H1 (cell line): ENCODE measurements at regions not wholly inside any gene's neighbourhood (a gene's known extent, or its start where the extent isn't known, plus 50 kb on each side); places are given as distances from the start of the nearest gene placed in this dataset.

Experiments
- CTCF ChIA-PET: fragments of 300-600 bp; sonication (Branson Sonifier 250); formaldehyde crosslinking; loops from one replicate; lab custom pipeline; 2021; ENCODE audit not compliant: partially characterized antibody; lab: Charles Lee
- POLR2A ChIA-PET: fragments of 300-600 bp; sonication (Branson Sonifier 250); formaldehyde crosslinking; loops from one replicate; lab custom pipeline; 2021; ENCODE audit warnings: inconsistent platforms; ENCODE audit not compliant: partially characterized antibody; lab: Charles Lee
- DNase-seq, 2 experiments: peaks; one replicate each; pipeline versions ENCODE4 v3.0.0 to v3.0.0-alpha.2; 2010 to 2022; ENCODE audit warnings: low spot score in 2 of 2, low read depth in 1 of 2, mixed read lengths in 1 of 2
- FAIRE-seq: peaks from 2 replicates; lab custom pipeline; 2011; peaks lifted over from hg19 to GRCh38; lab: Jason Lieb, UNC
- H2AFZ ChIP-seq: 2 replicates; pipeline ENCODE4 v1.8.1; 2012; ENCODE audit warnings: low read length, inconsistent platforms
- H2AK5ac ChIP-seq: 2 replicates; pipeline ENCODE4 v1.6.1; 2013; ENCODE audit warnings: low read depth, low read length
- H2BK120ac ChIP-seq: replicated peaks from 2 replicates; pipeline ENCODE3; 2013; ENCODE audit warnings: low read depth, low read length, inconsistent platforms
- H2BK12ac ChIP-seq: 2 replicates; pipeline ENCODE4 v1.6.1; 2013; ENCODE audit warnings: low read depth, low read length
- H2BK15ac ChIP-seq: 2 replicates; pipeline ENCODE4 v1.6.1; 2013; ENCODE audit warnings: low read length
- H2BK20ac ChIP-seq: 2 replicates; pipeline ENCODE4 v1.6.1; 2013; ENCODE audit warnings: low read length
- H2BK5ac ChIP-seq: 2 replicates; pipeline ENCODE4 v1.6.1; 2013; ENCODE audit warnings: low read depth, low read length
- H3K14ac ChIP-seq: 2 replicates; pipeline ENCODE4 v1.6.1; 2013; ENCODE audit warnings: inconsistent platforms; ENCODE audit not compliant: insufficient read length
- H3K18ac ChIP-seq: 2 replicates; pipeline ENCODE4 v1.6.1; 2013; ENCODE audit warnings: low read length; ENCODE audit errors: extremely low read depth
- H3K23ac ChIP-seq: 2 replicates; pipeline ENCODE4 v1.6.1; 2013; ENCODE audit warnings: inconsistent platforms; ENCODE audit not compliant: insufficient read length
- H3K23me2 ChIP-seq: 2 replicates; pipeline ENCODE4 v1.6.1; 2013; ENCODE audit warnings: low read depth, low read length
- H3K27ac ChIP-seq: 2 replicates; pipeline ENCODE4 v1.6.1; 2011; ENCODE audit warnings: low read depth, low read length, inconsistent platforms
- H3K27me3 ChIP-seq, 4 experiments: replicated peaks in 1 of 4; 1 replicate in 1 of 4; 2 replicates in 3 of 4; pipeline versions ENCODE4 v1.6.1 to v1.8.1; 2011 to 2013; ENCODE audit warnings: low read length in 3 of 4, mild to moderate bottlenecking in 3 of 4, inconsistent platforms in 2 of 4, mixed read lengths in 2 of 4, moderate library complexity in 1 of 4; ENCODE audit not compliant: control insufficient read depth in 3 of 4, insufficient read depth in 3 of 4; ENCODE audit errors: extremely low read depth in 1 of 4
- H3K36me3 ChIP-seq, 4 experiments: 2 replicates each; pipeline versions ENCODE4 v1.6.1 to v1.8.1; 2011 to 2013; ENCODE audit warnings: mild to moderate bottlenecking in 4 of 4, low read length in 3 of 4, moderate library complexity in 2 of 4, control low read depth in 1 of 4, inconsistent platforms in 1 of 4; ENCODE audit not compliant: insufficient read depth in 4 of 4, control insufficient read depth in 2 of 4
- H3K4ac ChIP-seq: replicated peaks from 2 replicates; pipeline ENCODE3; 2013; ENCODE audit warnings: low read length, low read depth, mixed read lengths, inconsistent platforms; ENCODE audit not compliant: insufficient read length
- H3K4me1 ChIP-seq, 4 experiments: replicated peaks in 1 of 4; 1 replicate in 1 of 4; 2 replicates in 3 of 4; pipeline versions ENCODE4 v1.6.1 to v1.8.1; 2011 to 2013; ENCODE audit warnings: low read length in 3 of 4, inconsistent platforms in 2 of 4, mixed read lengths in 1 of 4; ENCODE audit not compliant: insufficient read depth in 4 of 4, control insufficient read depth in 3 of 4
- H3K4me2 ChIP-seq, 2 experiments: 2 replicates each; pipeline versions ENCODE4 v1.6.1 to v1.8.1; 2011 to 2013; ENCODE audit warnings: low read depth in 2 of 2, low read length in 2 of 2, control low read depth in 1 of 2, inconsistent platforms in 1 of 2, mild to moderate bottlenecking in 1 of 2; ENCODE audit not compliant: insufficient read depth in 1 of 2
- H3K4me3 ChIP-seq, 4 experiments: fragments of 200-600, 300-600 bp in 1 of 4; sonication (generic), shearing (Covaris generic), sonication (Bioruptor Twin) in 1 of 4; 2 replicates each; pipeline versions ENCODE4 v1.5.1 to v1.8.1; 2011 to 2016; ENCODE audit warnings: low read length in 4 of 4, low read depth in 3 of 4, control low read depth in 2 of 4, inconsistent platforms in 2 of 4, mild to moderate bottlenecking in 2 of 4, mixed read lengths in 1 of 4, moderate library complexity in 1 of 4; ENCODE audit not compliant: insufficient read depth in 2 of 4; ENCODE audit errors: extremely low read depth in 1 of 4
- H3K56ac ChIP-seq: replicated peaks from 2 replicates; pipeline ENCODE3; 2013; ENCODE audit warnings: low read depth, mild to moderate bottlenecking, mixed read lengths, low read length, inconsistent platforms; ENCODE audit not compliant: insufficient read length
- H3K79me1 ChIP-seq: 2 replicates; pipeline ENCODE4 v1.6.1; 2013; ENCODE audit warnings: low read depth, low read length, control low read depth
- H3K79me2 ChIP-seq, 2 experiments: 2 replicates each; pipeline versions ENCODE4 v1.6.1 to v1.8.1; 2012 to 2013; ENCODE audit warnings: low read length in 2 of 2, mild to moderate bottlenecking in 2 of 2, inconsistent platforms in 1 of 2; ENCODE audit not compliant: insufficient read depth in 2 of 2, control insufficient read depth in 1 of 2
- H3K9ac ChIP-seq, 4 experiments: replicated peaks in 1 of 4; 1 replicate in 1 of 4; 2 replicates in 3 of 4; pipeline versions ENCODE4 v1.6.1 to v1.8.1; 2011 to 2013; ENCODE audit warnings: low read depth in 3 of 4, low read length in 3 of 4, control low read depth in 2 of 4, mild to moderate bottlenecking in 2 of 4, moderate library complexity in 2 of 4, inconsistent platforms in 1 of 4; ENCODE audit errors: extremely low read depth in 1 of 4
- H3K9me3 ChIP-seq, 2 experiments: 2 replicates each; pipeline versions ENCODE4 v1.6.1 to v1.8.1; 2012 to 2013; ENCODE audit warnings: mild to moderate bottlenecking in 2 of 2, moderate library complexity in 2 of 2, control low read depth in 1 of 2, inconsistent platforms in 1 of 2, low read depth in 1 of 2, low read length in 1 of 2, mixed read lengths in 1 of 2; ENCODE audit not compliant: insufficient read depth in 2 of 2
- H4K20me1 ChIP-seq, 2 experiments: replicated peaks in 1 of 2; 2 replicates each; pipeline versions ENCODE3 to v1.8.1; 2011 to 2013; ENCODE audit warnings: inconsistent platforms in 2 of 2, low read length in 2 of 2, mild to moderate bottlenecking in 1 of 2; ENCODE audit not compliant: insufficient read depth in 2 of 2, control insufficient read depth in 1 of 2
- H4K5ac ChIP-seq: 2 replicates; pipeline ENCODE4 v1.6.1; 2013; ENCODE audit warnings: low read length, low read depth, mixed read lengths, inconsistent platforms; ENCODE audit not compliant: insufficient read length
- H4K8ac ChIP-seq: 2 replicates; pipeline ENCODE4 v1.8.0; 2013; ENCODE audit warnings: mild to moderate bottlenecking, moderate library complexity, low read length, inconsistent platforms; ENCODE audit not compliant: insufficient read depth; ENCODE audit errors: extremely low read depth
- H4K91ac ChIP-seq: replicated peaks from 2 replicates; pipeline ENCODE3; 2013; ENCODE audit warnings: low read length, mixed read lengths, inconsistent platforms; ENCODE audit not compliant: insufficient read length
- KDM1A ChIP-seq: fragments of 200-600, 300-600 bp; sonication (generic); IDR thresholded peaks from 2 replicates; pipeline ENCODE4 v1.7.1; 2016; ENCODE audit warnings: mild to moderate bottlenecking, low read length, borderline replicate concordance
- MAFK ChIP-seq: IDR thresholded peaks from 2 replicates; pipeline ENCODE4 v1.6.1; 2012; ENCODE audit warnings: low read depth, mild to moderate bottlenecking, improper control_type of control experiment, low read length
- WGBS, 2 experiments: shearing (Covaris generic) in 1 of 2; methylation state at CpG; one replicate each; pipeline versions ENCODE4 v1.1.6 to v1.1.7; 2013 to 2015; ENCODE audit warnings: low lambda C conversion rate in 2 of 2, mixed read lengths in 2 of 2, inconsistent platforms in 1 of 2, low coverage in 1 of 2, missing lambda C conversion rate in 1 of 2; ENCODE audit not compliant: insufficient replicate concordance in 2 of 2, insufficient coverage in 1 of 2, insufficient read length in 1 of 2; ENCODE audit errors: extremely low coverage in 1 of 2, missing lambda C conversion rate in 1 of 2; 5-methylcytosine and 5-hydroxymethylcytosine counted together

DNA sequence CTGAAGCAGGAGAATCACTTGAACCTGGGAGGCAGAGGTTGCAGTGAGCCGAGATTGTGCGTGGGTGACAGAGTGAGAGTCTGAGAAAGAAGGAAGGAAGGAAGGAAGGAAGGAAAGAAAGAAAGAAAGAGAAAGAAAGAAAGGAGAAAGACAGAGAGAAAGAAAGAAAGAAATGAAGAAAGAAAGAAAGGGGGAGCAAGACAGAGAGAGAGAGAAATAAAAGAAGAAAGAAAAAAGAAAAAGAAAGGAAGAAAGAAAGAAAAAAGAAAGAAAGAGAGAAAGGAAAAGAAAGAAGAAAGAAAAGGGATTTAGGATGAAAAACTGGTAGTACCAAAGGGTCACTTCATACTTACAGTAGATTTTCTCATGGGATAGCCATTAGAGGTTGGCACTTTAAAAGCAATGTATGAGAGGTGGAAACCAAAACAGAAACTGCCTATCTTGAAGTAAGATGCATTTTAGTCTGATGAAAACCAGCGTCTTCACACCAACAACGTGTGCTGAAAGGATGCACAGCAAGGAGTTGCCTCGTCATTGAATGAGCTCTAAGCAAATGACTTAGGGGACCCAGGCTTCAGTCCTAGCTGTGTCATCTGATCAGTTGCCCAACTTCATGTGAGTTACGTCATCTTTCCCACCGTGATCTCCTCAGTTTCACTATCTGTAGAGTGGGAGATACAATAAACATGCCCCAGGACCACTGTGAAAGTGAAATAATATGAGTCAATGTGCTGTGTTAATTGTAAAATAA lies 133.9 kb upstream of the NEDD9 start:
- Histone ChIP-seq H3K27ac (no peak overlapping the region), H2BK5ac (no peak overlapping the region), H3K4me2 (no peak overlapping the region), H3K56ac (no peak overlapping the region), H2BK12ac (peak overlapping the region; percentile 76; the same call in 1 of the 2 replicates), H3K23me2 (no peaks in the 10 kb centered on the region), H3K4ac (no peak overlapping the region), H3K9ac (no peak overlapping the region), H3K9me3 (no peaks in the 10 kb centered on the region), H3K79me2 (no peaks in the 10 kb centered on the region), H3K18ac (no peak overlapping the region), H2AK5ac (no peak overlapping the region), H2BK120ac (no peak overlapping the region), H4K91ac (no peak overlapping the region), H3K79me1 (no peaks in the 10 kb centered on the region), H3K27me3 (peaks cover 0 to 2% (median 0%) of the 10 kb centered on the region in 4 experiments; a peak in 1 of 7 replicates), H3K4me1 (peaks cover 0 to 7% (median 3%) of the 10 kb centered on the region in 4 experiments; a peak in 2 of 7 replicates), H3K36me3 (no peaks in the 10 kb centered on the region), H2AFZ (no peak overlapping the region), H4K20me1 (no peaks in the 10 kb centered on the region), H3K23ac (no peak overlapping the region), H4K8ac (no peak overlapping the region), H3K4me3 (no peak overlapping the region), H2BK20ac (0 out of 2 replicates have a peak overlapping the region, but pooled peaks have one; percentile 73), H3K14ac (no peak overlapping the region), H2BK15ac (no peak overlapping the region), H4K5ac (no peak overlapping the region)
- no peak for FAIRE-seq
- CTCF ChIA-PET, result interaction anchor here (1.0 to 2.2 kb wide), 4 partner anchors 8 to 194 kb away, joined by 3 to 6 read pairs (median 5); no protein-coding TSS in a partner anchor
- WGBS, 2 experiments, result 94% methylated on average over 7 of the region's 7 CpGs; no CpG with 5 or more reads in 1 of the 2 experiments
- 0 out of 2 replicates have a peak, but pooled peaks have one; percentile 27 for TF ChIP-seq KDM1A
- TF ChIP-seq MAFK, result no peak
- POLR2A ChIA-PET, result no interaction called here
- DNase-seq, result no peak
